IPS-18a (cell line): ENCODE measurements at regions not wholly inside any gene's neighbourhood (a gene's known extent, or its start where the extent isn't known, plus 50 kb on each side); places are given as distances from the start of the nearest gene placed in this dataset.

Experiments used
- H3K27ac ChIP-seq: one replicate; pipeline ENCODE4 v1.5.1; 2013; ENCODE audit warnings: low read length
- H3K27me3 ChIP-seq: one replicate; pipeline ENCODE4 v1.6.1; 2013; ENCODE audit warnings: mild to moderate bottlenecking, low read length; ENCODE audit not compliant: control insufficient read depth, insufficient read depth
- H3K36me3 ChIP-seq: one replicate; pipeline ENCODE4 v1.6.1; 2013; ENCODE audit warnings: low read depth, low read length; ENCODE audit not compliant: control insufficient read depth
- H3K4me1 ChIP-seq: one replicate; pipeline ENCODE4 v1.6.1; 2013; ENCODE audit warnings: low read depth, low read length; ENCODE audit not compliant: control insufficient read depth
- H3K4me3 ChIP-seq: one replicate; pipeline ENCODE4 v1.5.1; 2013; ENCODE audit warnings: low read length
- H3K9ac ChIP-seq: one replicate; pipeline ENCODE4 v1.6.1; 2013; ENCODE audit warnings: mild to moderate bottlenecking, low read length, moderate library complexity
- H3K9me3 ChIP-seq: one replicate; pipeline ENCODE4 v1.6.1; 2013; ENCODE audit warnings: low read depth, low read length; ENCODE audit not compliant: control insufficient read depth

DNA sequence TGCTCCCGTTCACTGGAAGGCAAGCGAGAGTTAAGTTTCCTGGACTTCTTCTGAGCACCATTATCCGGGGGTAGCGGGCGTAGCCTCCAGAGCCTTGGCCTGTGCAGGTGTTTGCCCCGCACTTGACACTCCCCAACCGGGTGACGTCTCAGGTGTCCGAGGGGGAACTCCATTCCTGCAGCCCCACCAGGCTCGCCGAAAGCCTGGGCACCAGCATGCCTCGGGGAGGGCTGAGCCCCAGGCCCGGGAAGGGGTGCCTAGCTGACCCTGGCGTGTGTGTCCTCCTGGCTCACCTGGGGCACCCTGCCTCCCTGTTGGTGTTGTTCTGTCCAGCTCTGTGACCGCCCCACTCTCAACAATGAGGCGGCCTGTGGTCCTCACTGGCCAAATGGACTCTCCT, 109.4 kb upstream of the GPR26 start:
- Histone ChIP-seq H3K9me3 (no peaks in the 10 kb centered on the region), H3K27ac (no peak overlapping the region), H3K36me3 (no peaks in the 10 kb centered on the region), H3K27me3 (no peaks in the 10 kb centered on the region), H3K4me1 (no peaks in the 10 kb centered on the region), H3K4me3 (no peak overlapping the region), H3K9ac (no peak overlapping the region)

DNA sequence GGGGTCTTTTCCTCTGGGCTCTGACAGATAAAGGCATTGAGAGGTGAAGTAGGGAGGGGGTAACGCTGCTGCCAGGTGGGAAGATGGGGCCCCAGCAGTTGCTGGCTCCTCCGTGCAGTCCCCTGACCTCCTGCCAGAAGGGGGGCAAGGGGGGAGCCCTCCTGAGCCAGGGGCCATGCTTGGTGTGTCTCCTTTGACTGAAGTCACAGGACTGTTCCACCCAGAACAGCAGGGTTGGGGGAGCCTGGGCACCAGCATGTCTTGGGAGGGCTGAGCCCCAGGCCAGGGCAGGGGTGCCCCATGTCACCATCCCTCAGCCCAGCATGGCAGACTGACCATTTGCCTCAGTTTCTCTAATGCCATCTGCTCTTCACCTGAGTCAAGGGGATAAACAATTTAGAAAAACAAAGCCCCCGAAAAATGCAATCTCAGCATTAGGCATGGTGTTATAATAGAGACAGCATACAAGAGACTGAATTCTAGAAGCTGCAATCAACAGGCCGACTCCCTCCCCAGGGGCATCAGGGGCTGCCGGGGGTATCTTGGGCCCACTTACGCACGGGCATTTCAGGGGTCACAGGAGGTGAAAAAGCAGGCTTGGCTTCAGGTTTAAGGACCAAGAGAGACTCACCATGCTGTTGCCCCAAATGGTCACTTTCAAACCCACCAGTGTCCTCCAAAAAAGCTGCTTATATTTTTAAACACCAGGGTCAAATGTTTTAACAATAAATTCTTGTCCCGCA, 108.6 kb upstream of the GPR26 start:
- no peaks in the 10 kb centered on the region for H3K27me3 ChIP-seq
- no peak overlapping the region for H3K4me3 ChIP-seq
- H3K9ac ChIP-seq = no peak overlapping the region
- no peaks in the 10 kb centered on the region for H3K36me3 ChIP-seq
- no peaks in the 10 kb centered on the region for H3K4me1 ChIP-seq
- no peaks in the 10 kb centered on the region for H3K9me3 ChIP-seq
- no peak overlapping the region for H3K27ac ChIP-seq

DNA sequence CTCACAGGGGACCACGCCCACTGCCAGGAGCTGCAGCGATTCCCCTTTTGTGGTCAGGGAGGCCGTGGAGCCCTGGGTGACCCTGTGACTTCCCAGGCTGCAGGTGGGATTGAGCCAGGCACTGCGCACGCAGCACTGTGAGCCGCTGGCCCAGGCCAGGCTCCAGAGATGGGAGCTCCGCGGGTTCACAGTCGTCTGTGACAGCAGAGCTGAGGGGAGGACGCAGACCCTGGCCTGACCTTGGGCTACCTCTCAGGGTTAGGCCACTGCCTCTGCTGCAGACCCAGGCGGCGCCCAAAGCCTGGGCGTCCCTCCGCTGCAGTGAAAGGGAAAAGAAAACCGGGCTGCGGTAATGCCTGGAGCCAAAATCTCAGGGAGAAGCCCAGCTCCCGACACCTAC, 107.5 kb upstream of the GPR26 start:
- Histone ChIP-seq H3K4me1 (no peaks in the 10 kb centered on the region), H3K4me3 (no peak overlapping the region), H3K9ac (no peak overlapping the region), H3K9me3 (no peaks in the 10 kb centered on the region), H3K36me3 (no peaks in the 10 kb centered on the region), H3K27me3 (no peaks in the 10 kb centered on the region), H3K27ac (no peak overlapping the region)

DNA sequence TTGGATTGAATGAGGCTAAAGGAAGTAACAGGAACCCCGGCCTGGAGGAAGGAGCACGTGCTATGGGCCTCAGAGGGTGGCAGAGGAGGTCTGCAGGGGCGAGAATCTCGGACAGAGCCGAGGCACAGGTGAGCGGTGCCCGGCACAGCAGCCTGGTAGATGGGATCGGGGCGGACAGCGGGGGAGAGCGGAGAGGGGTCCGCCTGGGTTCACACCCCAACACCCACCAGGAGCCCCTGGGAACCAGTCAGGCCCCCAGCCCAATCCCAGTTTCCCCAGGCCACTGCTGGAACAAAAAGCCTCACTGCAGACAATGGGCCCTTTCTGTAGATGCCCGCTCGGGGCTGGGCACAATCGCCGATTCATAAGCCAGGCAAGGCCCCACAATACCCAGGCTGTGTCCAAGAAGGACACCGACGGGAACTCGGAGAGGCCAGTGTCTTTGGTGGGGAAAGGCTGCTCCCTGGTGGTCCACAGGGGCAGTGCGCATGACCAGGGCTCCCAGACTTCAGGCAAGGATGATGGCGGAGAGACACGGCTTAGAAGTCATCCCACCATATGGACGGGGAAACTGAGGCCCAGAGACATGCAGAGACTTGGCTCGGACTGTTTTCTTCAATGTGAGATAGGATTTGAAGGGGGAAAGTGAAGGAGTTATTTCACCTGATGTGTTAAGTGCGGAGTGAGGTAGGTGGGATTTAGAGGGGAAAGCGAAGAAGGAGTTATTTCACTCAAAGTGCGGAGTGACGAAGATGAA, 106.9 kb upstream of the GPR26 start:
- Histone ChIP-seq H3K4me3 (no peak overlapping the region), H3K27me3 (no peaks in the 10 kb centered on the region), H3K27ac (no peak overlapping the region), H3K4me1 (no peaks in the 10 kb centered on the region), H3K36me3 (no peaks in the 10 kb centered on the region), H3K9ac (no peak overlapping the region), H3K9me3 (no peaks in the 10 kb centered on the region)

DNA sequence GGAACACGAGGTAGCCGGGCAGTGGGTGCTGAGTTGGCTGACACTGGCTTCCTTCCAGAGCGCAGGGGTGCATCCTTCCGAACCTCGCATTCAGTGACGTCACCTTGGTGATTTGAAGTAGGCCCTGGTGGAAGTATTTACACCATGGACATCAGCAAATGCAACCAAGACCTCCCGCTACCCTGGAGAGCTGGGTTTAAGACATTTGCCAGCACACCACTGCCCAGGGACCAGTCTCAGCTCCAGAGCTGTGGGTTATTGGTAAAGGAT, 106.4 kb upstream of the GPR26 start:
- Histone ChIP-seq H3K4me3 (no peak overlapping the region), H3K9me3 (no peaks in the 10 kb centered on the region), H3K4me1 (no peaks in the 10 kb centered on the region)

DNA sequence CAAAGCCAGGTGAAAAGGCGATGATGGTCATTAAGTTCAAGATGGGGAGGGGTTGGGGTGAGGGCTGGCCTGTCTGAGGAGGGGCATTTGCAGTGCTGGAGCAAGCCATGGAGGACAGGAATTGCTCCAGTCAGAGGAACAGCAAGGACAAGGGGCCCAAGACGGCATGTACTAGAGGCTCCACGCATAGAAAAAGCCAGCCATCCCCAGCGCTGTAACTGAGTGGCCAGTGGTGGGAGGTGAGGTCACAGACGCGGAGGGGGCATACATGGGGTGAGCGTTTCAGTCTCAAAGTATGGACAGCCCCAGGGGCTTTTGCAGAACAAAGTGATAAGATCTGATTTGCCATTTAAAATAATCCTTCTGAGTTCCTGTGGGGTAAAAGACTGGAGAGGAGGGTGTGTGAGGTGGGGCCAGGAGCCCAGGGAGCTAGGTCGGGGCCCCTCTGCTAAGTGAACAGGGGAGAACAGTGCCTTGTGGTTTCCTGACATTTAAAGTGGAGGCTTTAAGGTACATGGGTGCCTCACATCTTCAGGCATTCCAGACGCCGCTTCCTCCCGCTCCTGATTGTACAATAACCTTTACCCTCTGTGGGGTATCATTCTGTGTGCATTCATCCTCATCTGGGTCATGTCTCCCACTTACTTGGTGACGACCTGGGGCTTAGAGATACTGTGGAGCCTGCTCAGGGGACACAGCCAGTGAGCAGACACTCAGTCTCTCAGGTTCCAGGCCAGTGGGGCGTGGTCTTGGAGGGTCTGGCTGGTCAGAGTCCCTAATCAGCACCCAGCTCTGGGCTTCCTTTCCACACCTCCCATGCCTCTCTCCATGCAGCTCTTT, 105.6 kb upstream of the GPR26 start:
- Histone ChIP-seq H3K9ac (no peak overlapping the region), H3K27me3 (no peaks in the 10 kb centered on the region), H3K27ac (no peak overlapping the region), H3K36me3 (no peaks in the 10 kb centered on the region), H3K4me3 (no peak overlapping the region), H3K9me3 (no peaks in the 10 kb centered on the region), H3K4me1 (no peaks in the 10 kb centered on the region)

More for the DNA sequence above, 106.4 kb upstream of the GPR26 start:
- no peak overlapping the region for H3K9ac ChIP-seq
- H3K27me3 ChIP-seq = no peaks in the 10 kb centered on the region
- H3K36me3 ChIP-seq = no peaks in the 10 kb centered on the region
- H3K27ac ChIP-seq = no peak overlapping the region

DNA sequence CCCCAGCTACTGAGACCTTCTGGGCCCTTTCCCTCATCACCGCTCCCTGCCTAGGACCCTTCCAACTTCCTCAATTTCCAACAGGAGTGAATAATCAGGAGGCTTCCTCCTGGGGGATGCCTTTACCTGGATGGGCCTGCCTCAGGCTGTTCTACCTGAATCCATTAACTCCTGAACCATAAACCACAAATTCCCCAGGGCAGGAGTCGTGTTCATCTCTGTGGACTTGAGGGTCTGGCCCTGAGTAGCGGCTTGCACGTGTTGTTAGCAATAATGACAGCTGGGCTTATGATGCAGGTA, 105.1 kb upstream of the GPR26 start:
- no peaks in the 10 kb centered on the region for H3K36me3 ChIP-seq
- no peak overlapping the region for H3K4me3 ChIP-seq
- H3K27me3 ChIP-seq = no peaks in the 10 kb centered on the region
- no peak overlapping the region for H3K27ac ChIP-seq
- H3K4me1 ChIP-seq = no peaks in the 10 kb centered on the region
- no peak overlapping the region for H3K9ac ChIP-seq
- H3K9me3 ChIP-seq = no peaks in the 10 kb centered on the region

DNA sequence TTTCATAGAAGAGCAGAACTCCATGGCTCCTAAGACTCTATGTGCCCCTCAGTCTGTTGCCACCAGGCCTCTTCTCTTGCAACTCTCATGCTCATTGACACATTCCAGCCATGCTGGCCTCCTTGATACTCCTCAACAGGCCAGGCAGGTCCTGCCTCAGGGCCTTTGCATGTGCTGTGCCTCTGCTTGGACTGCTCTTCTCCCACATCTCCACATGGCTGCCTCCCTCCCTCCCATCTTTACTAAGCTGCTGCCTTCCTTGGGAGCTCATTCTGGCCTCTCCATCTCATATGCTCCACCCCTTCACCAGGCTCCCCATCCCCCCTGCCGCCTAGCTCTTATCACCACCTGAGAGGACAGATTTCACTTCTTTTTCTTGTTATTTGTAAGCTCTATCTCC, 103.8 kb upstream of the GPR26 start:
- Histone ChIP-seq H3K4me3 (no peak overlapping the region), H3K27ac (no peak overlapping the region), H3K27me3 (no peaks in the 10 kb centered on the region), H3K4me1 (no peaks in the 10 kb centered on the region), H3K9ac (no peak overlapping the region), H3K36me3 (no peaks in the 10 kb centered on the region), H3K9me3 (no peaks in the 10 kb centered on the region)

DNA sequence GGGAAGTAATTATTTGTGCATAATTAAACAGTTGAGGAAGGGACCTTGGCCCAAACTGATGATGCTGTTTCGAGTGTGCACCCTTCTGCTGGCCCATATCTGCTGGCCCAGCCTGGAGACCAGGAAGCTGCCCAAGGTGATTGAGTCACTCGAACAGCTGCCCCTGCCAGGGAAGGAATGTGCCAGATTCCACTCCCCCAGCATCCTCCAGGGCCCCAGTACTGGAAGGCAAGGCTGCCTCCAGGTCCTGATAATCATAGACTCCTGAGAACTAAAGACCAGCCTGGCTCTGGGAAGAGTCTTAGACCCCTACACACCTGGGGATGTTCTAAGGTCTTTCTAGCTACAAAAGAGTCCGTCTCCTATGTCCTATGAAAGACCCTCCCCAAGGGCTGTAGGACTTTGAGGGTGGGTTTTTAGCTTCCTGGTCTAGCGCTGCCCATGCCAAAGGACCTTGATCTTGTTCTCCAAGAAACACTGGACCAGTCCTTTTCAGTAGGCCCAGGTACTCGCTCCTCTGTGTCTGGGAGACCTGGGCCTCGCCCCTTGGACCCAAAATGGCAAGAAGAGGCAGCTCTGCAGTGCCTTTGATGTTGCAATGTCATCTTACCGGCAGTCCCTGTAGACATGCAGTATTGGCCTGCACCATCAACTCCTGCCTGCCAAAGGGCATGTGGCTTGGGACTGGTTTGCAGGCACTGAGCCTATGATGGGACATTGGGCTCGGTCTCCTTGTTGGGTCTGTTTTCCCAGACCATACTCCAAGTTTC, 103.2 kb upstream of the GPR26 start:
- no peaks in the 10 kb centered on the region for H3K27me3 ChIP-seq
- no peaks in the 10 kb centered on the region for H3K36me3 ChIP-seq
- no peak overlapping the region for H3K9ac ChIP-seq
- no peak overlapping the region for H3K27ac ChIP-seq
- no peaks in the 10 kb centered on the region for H3K9me3 ChIP-seq
- no peaks in the 10 kb centered on the region for H3K4me1 ChIP-seq
- H3K4me3 ChIP-seq = no peak overlapping the region

DNA sequence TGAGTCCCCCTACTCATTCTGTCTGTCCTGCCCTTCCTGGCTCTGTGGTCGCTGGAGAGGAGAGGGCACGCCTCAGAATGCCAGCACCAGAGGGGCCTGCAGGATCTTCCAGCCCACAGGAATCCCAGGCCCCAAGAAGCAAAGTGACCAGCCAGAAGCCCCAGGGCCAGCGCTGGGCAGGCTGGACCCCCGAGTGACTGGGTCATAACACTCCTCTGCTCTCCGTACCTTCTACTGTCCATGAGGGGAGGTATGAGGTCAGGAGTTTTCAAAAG, 102.6 kb upstream of the GPR26 start:
- H3K4me3 ChIP-seq = no peak overlapping the region
- H3K9ac ChIP-seq = no peak overlapping the region
- no peaks in the 10 kb centered on the region for H3K36me3 ChIP-seq
- no peaks in the 10 kb centered on the region for H3K9me3 ChIP-seq
- no peaks in the 10 kb centered on the region for H3K4me1 ChIP-seq
- H3K27me3 ChIP-seq = no peaks in the 10 kb centered on the region
- H3K27ac ChIP-seq = no peak overlapping the region

DNA sequence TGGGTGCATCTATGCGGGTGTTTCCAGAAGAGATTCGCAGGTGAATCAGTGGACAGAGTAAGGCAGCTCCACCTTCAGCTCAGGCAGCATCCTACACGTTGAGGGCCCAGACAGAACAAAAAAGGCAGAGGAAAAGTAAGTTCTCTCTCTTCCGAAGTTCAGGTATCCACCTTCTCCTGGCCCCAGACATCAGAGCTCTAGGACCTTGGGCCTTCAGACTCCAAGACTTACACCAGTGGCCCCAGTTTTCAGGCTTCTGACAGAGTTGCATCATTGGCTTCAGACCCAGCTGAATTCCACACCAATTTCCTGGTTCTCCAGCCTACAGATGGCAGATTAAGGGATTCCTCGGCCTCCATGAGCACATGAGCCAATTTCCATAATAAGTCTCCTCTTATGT, 102.2 kb upstream of the GPR26 start:
- no peaks in the 10 kb centered on the region for H3K4me1 ChIP-seq
- H3K36me3 ChIP-seq = no peaks in the 10 kb centered on the region
- H3K9me3 ChIP-seq = no peaks in the 10 kb centered on the region
- H3K27ac ChIP-seq = no peak overlapping the region
- H3K27me3 ChIP-seq = no peaks in the 10 kb centered on the region
- no peak overlapping the region for H3K4me3 ChIP-seq
- H3K9ac ChIP-seq = no peak overlapping the region
